Epithelial cell of proximal tubule (primary cell): ENCODE measurements at regions not wholly inside any gene's neighbourhood (a gene's known extent, or its start where the extent isn't known, plus 50 kb on each side); places are given as distances from the start of the nearest gene placed in this dataset.

ENCODE experiments used
- DNase-seq: peaks from one replicate; pipeline ENCODE4 v3.0.0-alpha.2; 2011; ENCODE audit warnings: low read depth
- H3K4me3 ChIP-seq: 2 replicates; pipeline ENCODE4 v1.5.1; 2011; ENCODE audit warnings: low read depth, mild to moderate bottlenecking, low read length
- CTCF ChIP-seq: conservative IDR thresholded peaks from 2 replicates; pipeline ENCODE4 v1.5.1; 2012; ENCODE audit warnings: low read depth, mild to moderate bottlenecking, low read length

DNA sequence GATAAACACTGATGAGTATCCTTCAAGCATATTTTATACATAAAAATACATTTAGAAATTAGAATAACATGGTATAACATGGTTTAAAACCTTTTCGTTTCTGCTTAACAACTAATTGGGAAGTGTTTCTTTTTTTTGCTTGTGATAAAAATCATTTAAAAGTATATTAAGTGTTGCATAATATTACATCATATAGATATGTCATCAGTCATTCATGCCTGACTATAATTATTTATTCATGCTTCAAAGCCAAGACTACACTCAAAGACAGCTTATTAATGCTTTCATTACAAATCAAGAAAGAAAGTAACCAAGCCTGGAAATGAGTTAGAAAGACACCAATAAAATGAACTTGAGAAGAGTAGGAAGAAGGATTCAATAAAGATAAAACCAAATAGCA is 136.6 kb upstream of the TP63 start:
- TF ChIP-seq CTCF: no peak
- H3K4me3 ChIP-seq: no peak overlapping the region
- no peak for DNase-seq

DNA sequence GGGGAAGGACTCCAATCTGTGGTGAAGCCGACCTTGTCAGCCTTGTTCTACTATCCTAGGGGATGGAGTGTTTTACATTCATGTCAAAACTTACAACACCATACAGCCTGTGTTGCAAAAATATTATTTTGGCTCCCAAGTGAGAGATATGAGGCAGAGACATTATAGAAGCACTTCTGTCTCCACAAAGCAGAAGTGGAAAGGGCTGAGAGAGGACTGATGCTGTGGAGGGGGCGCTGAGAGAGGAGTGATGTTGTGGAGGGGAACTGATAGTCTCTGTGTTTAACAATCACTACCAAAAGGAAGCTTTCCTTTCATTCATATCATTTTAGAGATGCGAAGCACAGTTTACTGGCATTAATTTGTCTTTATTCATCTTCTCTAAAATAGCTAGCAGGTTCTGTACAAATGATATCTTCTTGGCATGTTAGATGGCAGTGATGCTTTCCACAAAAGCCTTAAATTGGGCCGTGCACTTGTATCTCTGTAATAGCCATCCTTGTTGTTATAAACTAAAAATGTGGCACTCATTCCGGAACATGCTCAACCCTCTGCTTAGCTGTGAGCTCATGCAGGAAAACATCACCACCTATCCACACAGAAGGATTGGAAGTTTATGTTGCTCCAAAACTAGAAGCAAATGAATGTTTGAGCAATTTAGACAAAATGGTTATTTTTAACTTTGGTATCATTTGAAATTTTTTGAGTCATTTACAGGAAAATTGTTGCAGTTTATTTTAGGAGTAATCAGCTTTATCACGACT is 134.6 kb upstream of the TP63 start:
- TF ChIP-seq CTCF: no peak
- no peak for DNase-seq
- no peak overlapping the region for H3K4me3 ChIP-seq

- no peak overlapping the region for H3K4me3 ChIP-seq
- no peak for TF ChIP-seq CTCF
- DNase-seq: no peak
Observed at GRCh38 chr3:189498995-189499704, 132.0 kb upstream of the TP63 start.

GRCh38 chr3:189500299-189500698 is 130.9 kb upstream of the TP63 start:
- no peak for DNase-seq
- TF ChIP-seq CTCF: no peak
- no peak overlapping the region for H3K4me3 ChIP-seq

DNA sequence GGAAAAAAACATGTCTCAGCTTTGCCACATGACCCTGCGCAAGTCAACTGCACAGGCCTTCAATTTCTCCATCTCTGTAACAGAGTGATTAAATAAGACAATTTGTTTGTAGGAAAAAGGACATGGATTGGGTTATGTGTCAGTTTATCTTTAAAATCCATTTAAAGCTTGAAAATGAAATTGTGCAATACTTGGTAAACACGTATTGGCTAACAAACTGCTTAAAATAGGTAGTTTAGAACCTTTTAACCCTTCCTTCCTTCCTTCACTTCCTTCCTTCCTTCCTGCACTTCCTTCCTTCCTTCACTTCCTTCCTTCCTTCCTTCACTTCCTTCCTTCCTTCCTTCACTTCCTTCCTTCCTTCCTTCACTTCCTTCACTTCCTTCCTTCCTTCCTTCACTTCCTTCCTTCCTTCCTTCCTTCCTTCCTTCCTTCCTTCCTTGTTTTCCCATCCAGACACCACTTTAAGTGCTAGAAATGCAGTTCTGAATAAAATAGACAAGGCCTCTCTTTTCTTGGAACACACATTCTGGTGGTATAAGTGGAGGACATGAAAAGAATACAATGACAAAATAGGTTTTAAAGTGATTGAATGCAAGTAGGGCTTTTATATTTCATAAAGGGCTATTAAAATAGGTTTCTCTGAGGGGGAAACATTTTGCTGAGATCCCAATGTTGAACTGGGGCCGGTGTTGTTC is 130.2 kb upstream of the TP63 start:
- no peak for DNase-seq
- H3K4me3 ChIP-seq: no peak overlapping the region
- no peak for TF ChIP-seq CTCF

GRCh38 chr3:189502256-189502655 is 128.9 kb upstream of the TP63 start:
- no peak for TF ChIP-seq CTCF
- H3K4me3 ChIP-seq: no peak overlapping the region

More at GRCh38 chr3:189502256-189502655, 128.9 kb upstream of the TP63 start:
- no peak for DNase-seq
